Kidney (tissue), 13 donors: ENCODE measurements at regions not wholly inside any gene's neighbourhood (a gene's known extent, or its start where the extent isn't known, plus 50 kb on each side); places are given as distances from the start of the nearest gene placed in this dataset.

Source experiments
- DNase-seq, 5 donors: peaks; one replicate each; pipeline ENCODE4 v3.0.0-alpha.2; 2013 to 2020
- FAIRE-seq: peaks from 2 replicates; lab custom pipeline; 2012; peaks lifted over from hg19 to GRCh38; lab: Jason Lieb, UNC
- H3K27ac ChIP-seq, 2 donors: one replicate each; pipeline ENCODE4 v1.7.0; 2013; ENCODE audit warnings: low read depth in 2 of 2, low read length in 2 of 2, inconsistent platforms in 1 of 2
- H3K27me3 ChIP-seq: one replicate; pipeline ENCODE4 v1.7.1; 2013; ENCODE audit warnings: low read length, inconsistent platforms; ENCODE audit not compliant: control insufficient read depth, insufficient read depth
- H3K36me3 ChIP-seq, 3 donors: one replicate each; pipeline versions ENCODE4 v1.7.0 to v1.7.1; 2013; ENCODE audit warnings: low read length in 3 of 3, control low read depth in 1 of 3, inconsistent platforms in 1 of 3; ENCODE audit not compliant: insufficient read depth in 3 of 3, control insufficient read depth in 2 of 3
- H3K4me1 ChIP-seq, 3 donors: one replicate each; pipeline versions ENCODE4 v1.7.0 to v1.7.1; 2013; ENCODE audit warnings: low read length in 3 of 3, inconsistent platforms in 1 of 3, low read depth in 1 of 3; ENCODE audit not compliant: control insufficient read depth in 2 of 3, insufficient read depth in 2 of 3
- H3K4me3 ChIP-seq, 3 donors: one replicate each; pipeline versions ENCODE4 v1.7.0 to v1.8.1; 2013; ENCODE audit warnings: low read length in 3 of 3, control low read depth in 1 of 3, inconsistent platforms in 1 of 3
- H3K9ac ChIP-seq, 3 donors: one replicate each; pipeline versions ENCODE4 v1.7.0 to v1.7.1; 2013; ENCODE audit warnings: low read length in 3 of 3, control low read depth in 1 of 3, inconsistent platforms in 1 of 3
- H3K9me3 ChIP-seq, 3 donors: one replicate each; pipeline versions ENCODE4 v1.7.0 to v1.7.1; 2013; ENCODE audit warnings: low read length in 3 of 3, control low read depth in 1 of 3, inconsistent platforms in 1 of 3; ENCODE audit not compliant: control insufficient read depth in 2 of 3, insufficient read depth in 1 of 3
- intact Hi-C: fragments of 100-400 bp; cut with DNase I; formaldehyde crosslinking; loops from one replicate; pipeline ENCODE4 v1.11.1; 2022
- TF ChIP-seq, protein P1 (sequence below): IDR thresholded peaks from 3 replicates; pipeline ENCODE4 v1.5.1; 2012; ENCODE audit warnings: mild to moderate bottlenecking, moderate library complexity, borderline replicate concordance; ENCODE audit not compliant: insufficient read depth; ENCODE audit errors: extremely low read depth
- donor health status: control.
- donor health status: control.
- donor health status: control.
- donor health status: control.
- donor health status: control.
- donor health status: DM: yes; HTN: yes; CAD: no.
- donor health status: Normal renal cell carcinoma (clear cell type).

DNA sequence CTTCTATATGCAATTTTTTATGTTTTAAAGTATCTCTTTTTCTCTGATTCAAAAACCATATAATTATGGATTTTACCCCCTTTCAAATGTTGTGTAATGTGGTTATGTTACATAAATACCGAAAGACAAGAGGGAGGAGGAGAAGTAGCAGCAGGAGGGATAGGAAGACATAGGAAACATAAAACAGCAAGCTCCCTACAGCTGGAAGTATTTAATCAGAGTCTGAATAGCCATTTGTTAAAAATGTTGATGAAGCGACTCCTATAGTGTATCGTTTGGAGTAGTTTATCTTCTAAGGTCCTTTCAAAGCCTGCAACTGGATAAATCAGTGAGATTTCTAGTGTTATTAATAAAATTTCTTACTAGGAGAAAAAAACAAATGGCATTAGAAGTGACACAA is 598.1 kb upstream of the GOLIM4 start:
- no peak overlapping the region for H3K9ac ChIP-seq
- no peaks in the 10 kb centered on the region for H3K27me3 ChIP-seq
- H3K27ac ChIP-seq: no peak overlapping the region
- FAIRE-seq (no peak), DNase-seq (no peak)
- H3K9me3 ChIP-seq: no peaks in the 10 kb centered on the region
- H3K4me3 ChIP-seq: no peak overlapping the region
- intact Hi-C loops: no loop called here
- H3K4me1 ChIP-seq: no peaks in the 10 kb centered on the region
- no peaks in the 10 kb centered on the region for H3K36me3 ChIP-seq
- TF ChIP-seq, protein P1, sequence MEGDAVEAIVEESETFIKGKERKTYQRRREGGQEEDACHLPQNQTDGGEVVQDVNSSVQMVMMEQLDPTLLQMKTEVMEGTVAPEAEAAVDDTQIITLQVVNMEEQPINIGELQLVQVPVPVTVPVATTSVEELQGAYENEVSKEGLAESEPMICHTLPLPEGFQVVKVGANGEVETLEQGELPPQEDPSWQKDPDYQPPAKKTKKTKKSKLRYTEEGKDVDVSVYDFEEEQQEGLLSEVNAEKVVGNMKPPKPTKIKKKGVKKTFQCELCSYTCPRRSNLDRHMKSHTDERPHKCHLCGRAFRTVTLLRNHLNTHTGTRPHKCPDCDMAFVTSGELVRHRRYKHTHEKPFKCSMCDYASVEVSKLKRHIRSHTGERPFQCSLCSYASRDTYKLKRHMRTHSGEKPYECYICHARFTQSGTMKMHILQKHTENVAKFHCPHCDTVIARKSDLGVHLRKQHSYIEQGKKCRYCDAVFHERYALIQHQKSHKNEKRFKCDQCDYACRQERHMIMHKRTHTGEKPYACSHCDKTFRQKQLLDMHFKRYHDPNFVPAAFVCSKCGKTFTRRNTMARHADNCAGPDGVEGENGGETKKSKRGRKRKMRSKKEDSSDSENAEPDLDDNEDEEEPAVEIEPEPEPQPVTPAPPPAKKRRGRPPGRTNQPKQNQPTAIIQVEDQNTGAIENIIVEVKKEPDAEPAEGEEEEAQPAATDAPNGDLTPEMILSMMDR: no peak

DNA sequence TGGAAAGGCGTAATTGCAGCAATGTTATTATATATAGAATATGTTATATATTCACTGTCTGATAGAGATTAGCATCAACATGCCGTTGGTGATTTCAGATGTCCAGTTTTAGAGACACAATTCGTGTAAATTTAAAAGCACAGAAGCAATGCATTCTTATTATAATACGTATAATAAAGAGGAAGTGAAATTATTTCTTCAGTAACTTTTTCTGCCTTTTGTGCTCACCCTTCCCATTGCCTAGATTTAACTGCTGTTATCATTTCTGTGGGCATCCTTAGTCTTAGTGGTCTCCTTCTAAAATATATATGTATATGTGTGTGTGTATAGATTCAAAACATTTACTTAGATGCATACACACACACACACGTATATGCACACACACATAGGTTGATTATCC is 592.5 kb upstream of the GOLIM4 start:
- Histone ChIP-seq H3K4me1 (no peaks in the 10 kb centered on the region), H3K27me3 (no peaks in the 10 kb centered on the region), H3K4me3 (no peak overlapping the region), H3K9ac (no peak overlapping the region), H3K27ac (no peak overlapping the region), H3K36me3 (no peaks in the 10 kb centered on the region), H3K9me3 (no peaks in the 10 kb centered on the region)
- intact Hi-C loops: no loop called here
- FAIRE-seq (no peak), DNase-seq (no peak)
- TF ChIP-seq, protein P1: no peak

DNA sequence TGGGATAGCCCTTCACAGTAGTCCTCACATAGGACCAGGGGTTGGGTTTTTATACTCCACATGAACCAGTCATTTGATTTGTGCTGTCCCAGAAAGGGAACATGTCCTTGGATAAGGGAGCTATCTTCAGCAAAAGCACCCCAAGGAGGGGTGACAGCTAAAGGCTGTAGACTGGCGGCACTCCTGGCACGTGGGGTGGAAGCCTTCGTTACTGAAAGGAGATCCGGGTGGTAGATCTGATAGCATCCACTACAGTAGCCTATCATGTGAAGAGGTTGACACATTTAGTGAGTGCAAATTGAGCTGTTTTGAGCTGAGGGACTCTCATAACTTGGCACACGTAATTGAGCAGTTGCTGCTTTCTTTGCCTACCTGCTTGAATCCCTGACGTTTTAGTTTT is 588.8 kb upstream of the GOLIM4 start:
- intact Hi-C loops: no loop called here

More for the DNA sequence above, 588.8 kb upstream of the GOLIM4 start:
- H3K36me3 ChIP-seq: no peaks in the 10 kb centered on the region
- no peak overlapping the region for H3K4me3 ChIP-seq
- H3K27me3 ChIP-seq: no peaks in the 10 kb centered on the region
- no peaks in the 10 kb centered on the region for H3K9me3 ChIP-seq
- DNase-seq (no peak), FAIRE-seq (no peak)
- H3K9ac ChIP-seq: no peak overlapping the region
- TF ChIP-seq, protein P1: no peak
- H3K27ac ChIP-seq: no peak overlapping the region
- H3K4me1 ChIP-seq: no peaks in the 10 kb centered on the region
